HCT116 (cell line): ENCODE measurements at regions not wholly inside any gene's neighbourhood (a gene's known extent, or its start where the extent isn't known, plus 50 kb on each side); places are given as distances from the start of the nearest gene placed in this dataset.

Source experiments
- ATAC-seq: fragments of 200-7000 bp; cut with Tn5 transposase; 2 replicates; pipeline ENCODE4 v1.9.1; 2020; ENCODE audit warnings: mild to moderate bottlenecking, moderate library complexity
- BruUV-seq: library from RNA; stranded (reverse); fragments of 400-500 nt; replicated peaks from 2 replicates; lab custom pipeline; 2021; lab: Mats Ljungman, UMichigan
- CTCF ChIA-PET: fragments of 300-600 bp; sonication (Branson Sonifier 250); formaldehyde crosslinking; loops from one replicate; lab custom pipeline; 2021; ENCODE audit warnings: antibody characterized with exemption; lab: Charles Lee
- POLR2A ChIA-PET: fragments of 300-600, 350-600 bp; sonication (Branson Sonifier 250); formaldehyde crosslinking; loops from one replicate; lab custom pipeline; 2021; ENCODE audit warnings: antibody characterized with exemption; lab: Charles Lee
- RAD21 ChIA-PET, 2 experiments: fragments of 300-600 bp; sonication (Branson Sonifier 250); formaldehyde crosslinking; loops; one replicate each; lab custom pipeline; 2023; ENCODE audit warnings: low total read pairs in 2 of 2; ENCODE audit not compliant: uncharacterized antibody in 2 of 2, unreplicated experiment in 2 of 2, low non-redundant PET in 1 of 2; lab: Charles Lee
- DNase-seq: peaks from one replicate; pipeline ENCODE4 v3.0.0-alpha.2; 2010; ENCODE audit warnings: low read depth, low spot score
- H2AFZ ChIP-seq: fragments of 200-600 bp; shearing (Covaris generic), sonication (generic); 2 replicates; pipeline ENCODE4 v1.6.1; 2017; ENCODE audit warnings: low read depth, mixed run types, mixed read lengths, antibody characterized with exemption, low read length; ENCODE audit not compliant: poor library complexity, severe bottlenecking
- H3K27ac ChIP-seq: 2 replicates; pipeline ENCODE4 v1.5.1; 2012; ENCODE audit warnings: low read depth, low read length
- H3K27me3 ChIP-seq: fragments of 200-600 bp; sonication (generic); 2 replicates; pipeline ENCODE4 v1.6.1; 2016; ENCODE audit warnings: mixed run types, low read length, mixed read lengths; ENCODE audit not compliant: insufficient read depth
- H3K36me3 ChIP-seq, 2 experiments: fragments of 200-500 bp in 1 of 2; fragments of 200-600 bp in 1 of 2; sonication (Bioruptor generic) in 1 of 2; sonication (generic) in 1 of 2; 2 replicates each; pipeline versions ENCODE4 v1.5.1 to v1.6.1; 2014 to 2016; ENCODE audit warnings: low read length in 2 of 2, inconsistent platforms in 1 of 2, mixed read lengths in 1 of 2, mixed run types in 1 of 2; ENCODE audit not compliant: insufficient read depth in 2 of 2, control insufficient read depth in 1 of 2
- H3K4me1 ChIP-seq, 2 experiments: fragments of 200-600 bp in 1 of 2; sonication (generic) in 1 of 2; 2 replicates each; pipeline versions ENCODE4 v1.5.1 to v1.6.1; 2012 to 2017; ENCODE audit warnings: low read length in 2 of 2, inconsistent platforms in 1 of 2, mild to moderate bottlenecking in 1 of 2, mixed read lengths in 1 of 2, mixed run types in 1 of 2, moderate library complexity in 1 of 2; ENCODE audit not compliant: insufficient read depth in 2 of 2, control insufficient read depth in 1 of 2
- H3K4me2 ChIP-seq: fragments of 200-600 bp; sonication (generic); 2 replicates; pipeline ENCODE4 v1.6.1; 2017; ENCODE audit warnings: mixed run types, low read length, mixed read lengths
- H3K4me3 ChIP-seq, 2 experiments: fragments of 200-600 bp in 1 of 2; sonication (generic) in 1 of 2; replicated peaks in 1 of 2; 2 replicates each; pipeline ENCODE4 v1.5.1; 2011 to 2016; ENCODE audit warnings: low read length in 2 of 2, control low read depth in 1 of 2, low read depth in 1 of 2, mild to moderate bottlenecking in 1 of 2, mixed read lengths in 1 of 2, mixed run types in 1 of 2
- H3K79me2 ChIP-seq: fragments of 200-600 bp; sonication (generic); 2 replicates; pipeline ENCODE4 v1.6.1; 2017; ENCODE audit warnings: mild to moderate bottlenecking, mixed run types, low read length, moderate library complexity, mixed read lengths; ENCODE audit not compliant: insufficient read depth
- H3K9ac ChIP-seq: fragments of 200-600 bp; sonication (generic); 2 replicates; pipeline ENCODE4 v1.6.1; 2016; ENCODE audit warnings: low read length, mixed read lengths
- H3K9me2 ChIP-seq: fragments of 200-600 bp; sonication (generic), shearing (Covaris generic); 2 replicates; pipeline ENCODE4 v1.6.1; 2017; ENCODE audit warnings: mixed run types, mild to moderate bottlenecking, moderate library complexity; ENCODE audit not compliant: insufficient read depth
- H3K9me3 ChIP-seq, 2 experiments: fragments of 200-500 bp in 1 of 2; fragments of 200-600 bp in 1 of 2; sonication (Bioruptor generic) in 1 of 2; sonication (generic) in 1 of 2; 2 replicates each; pipeline ENCODE4 v1.6.1; 2014 to 2017; ENCODE audit warnings: low read length in 2 of 2, mixed read lengths in 2 of 2, inconsistent platforms in 1 of 2, low read depth in 1 of 2, mild to moderate bottlenecking in 1 of 2, mixed run types in 1 of 2, moderate library complexity in 1 of 2; ENCODE audit not compliant: control insufficient read depth in 1 of 2, insufficient read depth in 1 of 2
- H4K20me1 ChIP-seq: fragments of 200-600 bp; sonication (generic), shearing (Covaris generic); 2 replicates; pipeline ENCODE4 v1.6.1; 2017; ENCODE audit warnings: mixed run types, mild to moderate bottlenecking, moderate library complexity; ENCODE audit not compliant: insufficient read depth
- ATF3 ChIP-seq: IDR thresholded peaks from 2 replicates; pipeline ENCODE4 v1.6.1; 2012
- CBX3 ChIP-seq: IDR thresholded peaks from 2 replicates; pipeline ENCODE4 v1.6.1; 2012; ENCODE audit warnings: low read depth
- CTCF ChIP-seq, 3 experiments: fragments of 200-600 bp in 1 of 3; sonication (generic) in 1 of 3; IDR thresholded peaks in 2 of 3; conservative IDR thresholded peaks in 1 of 3; 2 replicates each; pipeline ENCODE4 v1.5.1; 2012 to 2017; ENCODE audit warnings: low read depth in 2 of 3, low read length in 2 of 3, antibody characterized with exemption in 1 of 3, borderline replicate concordance in 1 of 3, control low read depth in 1 of 3, mild to moderate bottlenecking in 1 of 3, mixed read lengths in 1 of 3, mixed run types in 1 of 3, moderate library complexity in 1 of 3; ENCODE audit not compliant: insufficient read depth in 1 of 3
- EGR1 ChIP-seq: IDR thresholded peaks from 2 replicates; pipeline ENCODE4 v1.6.1; 2012; ENCODE audit warnings: low read depth
- ELF1 ChIP-seq: IDR thresholded peaks from 2 replicates; pipeline ENCODE4 v1.6.1; 2012; ENCODE audit warnings: low read depth, borderline replicate concordance
- EZH2 ChIP-seq: fragments of 200-600 bp; sonication (generic); IDR thresholded peaks from 2 replicates; pipeline ENCODE4 v1.6.1; 2017; ENCODE audit warnings: antibody characterized with exemption, mixed run types
- EZH2phosphoT487 ChIP-seq: fragments of 200-600 bp; IDR thresholded peaks from 2 replicates; pipeline ENCODE4 v1.6.1; 2018; ENCODE audit warnings: antibody characterized with exemption, borderline replicate concordance
- FOSL1 ChIP-seq: IDR thresholded peaks from 2 replicates; pipeline ENCODE4 v1.6.1; 2012; ENCODE audit warnings: low read depth
- JUND ChIP-seq: IDR thresholded peaks from 2 replicates; pipeline ENCODE4 v1.6.1; 2012
- POLR2A ChIP-seq: IDR thresholded peaks from 2 replicates; pipeline ENCODE4 v1.7.0; 2011; ENCODE audit warnings: borderline replicate concordance; ENCODE audit not compliant: insufficient read depth, insufficient read length; ENCODE audit errors: extremely low read depth
- POLR2AphosphoS5 ChIP-seq: IDR thresholded peaks from 2 replicates; pipeline ENCODE4 v1.6.1; 2011; ENCODE audit warnings: mild to moderate bottlenecking, low read depth, low read length, moderate library complexity
- RAD21 ChIP-seq: IDR thresholded peaks from 2 replicates; pipeline ENCODE4 v1.6.1; 2012; ENCODE audit warnings: low read depth, mild to moderate bottlenecking
- SIN3A ChIP-seq: IDR thresholded peaks from 2 replicates; pipeline ENCODE4 v1.6.1; 2012; ENCODE audit warnings: low read depth
- SP1 ChIP-seq: IDR thresholded peaks from 2 replicates; pipeline ENCODE4 v1.6.1; 2012; ENCODE audit warnings: low read depth
- SRF ChIP-seq: IDR thresholded peaks from 2 replicates; pipeline ENCODE4 v1.6.1; 2012; ENCODE audit warnings: low read depth
- TCF7L2 ChIP-seq: IDR thresholded peaks from 2 replicates; pipeline ENCODE4 v1.7.0; 2011; ENCODE audit warnings: borderline replicate concordance, inconsistent platforms; ENCODE audit not compliant: insufficient read depth, insufficient read length; ENCODE audit errors: extremely low read depth
- YY1 ChIP-seq: IDR thresholded peaks from 2 replicates; pipeline ENCODE4 v1.6.1; 2011; ENCODE audit warnings: low read length, low read depth, moderate library complexity, mild to moderate bottlenecking; ENCODE audit not compliant: insufficient replicate concordance; ENCODE audit errors: extremely low read depth
- ZFX ChIP-seq: fragments of 450-650 bp; IDR thresholded peaks from 2 replicates; pipeline ENCODE4 v1.6.1; 2017
- intact Hi-C: fragments of 100-400 bp; cut with micrococcal nuclease; formaldehyde crosslinking; loops from 2 replicates; pipeline ENCODE4 v1.10.0; 2022

- intact Hi-C loops: no loop called here
- TF ChIP-seq CBX3: no peak
- TF ChIP-seq EGR1: no peak
- no peak for TF ChIP-seq SP1
- no peak for TF ChIP-seq CTCF (IDR thresholded peaks at IDR 0.05 in 2 of 3, conservative IDR thresholded peaks at IDR 0.05 in 1 of 3; ENCODE audit: borderline replicate concordance in 1 of 3, insufficient read depth in 1 of 3, low read depth in 2 of 3, low read length in 2 of 3)
- no peak for TF ChIP-seq FOSL1
- TF ChIP-seq YY1: no peak
- TF ChIP-seq POLR2A: no peak
- TF ChIP-seq RAD21: no peak
- no peak for TF ChIP-seq TCF7L2
- TF ChIP-seq, all 23 proteins: peak for 0
Measured at GRCh38 chr11:90947930-90948329, 725.1 kb upstream of the CHORDC1 start.

GRCh38 chr11:90930252-90930651 lies 707.4 kb upstream of the CHORDC1 start:
- H3K4me2 ChIP-seq: no peak overlapping the region
- TF ChIP-seq SIN3A (no peak), JUND (no peak), EZH2 (no peak), ZFX (no peak), ATF3 (no peak), SRF (no peak), POLR2AphosphoS5 (no peak), FOSL1 (no peak), POLR2A (no peak), CTCF (IDR thresholded peaks at IDR 0.05 in 2 of 3, conservative IDR thresholded peaks at IDR 0.05 in 1 of 3; ENCODE audit: borderline replicate concordance in 1 of 3, insufficient read depth in 1 of 3, low read depth in 2 of 3, low read length in 2 of 3) (no peak), EZH2phosphoT487 (no peak), EGR1 (no peak), ELF1 (no peak), CBX3 (no peak)

More at GRCh38 chr11:90947930-90948329, 725.1 kb upstream of the CHORDC1 start:
- Histone ChIP-seq H3K9ac (no peak overlapping the region), H3K36me3 (no peaks in the 10 kb centered on the region), H2AFZ (no peak overlapping the region), H3K4me3 (no peak overlapping the region), H3K9me2 (no peaks in the 10 kb centered on the region), H3K27me3 (no peaks in the 10 kb centered on the region), H3K79me2 (no peaks in the 10 kb centered on the region), H4K20me1 (no peaks in the 10 kb centered on the region), H3K4me1 (no peaks in the 10 kb centered on the region), H3K9me3 (peaks cover 2 to 10% of the 10 kb centered on the region in 2 experiments; a peak in 1 of 4 replicates), H3K27ac (no peak overlapping the region), H3K4me2 (no peak overlapping the region)
- ATAC-seq: no peak
- ChIA-PET CTCF (no interaction called here), POLR2A (no interaction called here), RAD21 (no interaction called here)
- DNase-seq: no peak
- BruUV-seq: no TSS peak

More at GRCh38 chr11:90930252-90930651, 707.4 kb upstream of the CHORDC1 start:
- intact Hi-C loops: no loop called here
- no peaks in the 10 kb centered on the region for H4K20me1 ChIP-seq
- no peaks in the 10 kb centered on the region for H3K4me1 ChIP-seq
- no peak overlapping the region for H3K4me3 ChIP-seq
- POLR2A ChIA-PET: no interaction called here
- no peaks in the 10 kb centered on the region for H3K36me3 ChIP-seq
- CTCF ChIA-PET: no interaction called here
- no peak overlapping the region for H2AFZ ChIP-seq
- H3K9ac ChIP-seq: no peak overlapping the region
- RAD21 ChIA-PET: no interaction called here
- ATAC-seq: no peak
- no peaks in the 10 kb centered on the region for H3K9me2 ChIP-seq
- H3K79me2 ChIP-seq: no peaks in the 10 kb centered on the region
- no peaks in the 10 kb centered on the region; a peak in 2 of 4 replicates for H3K9me3 ChIP-seq
- no peak for DNase-seq
- no peaks in the 10 kb centered on the region for H3K27me3 ChIP-seq
- no TSS peak for BruUV-seq
- no peak overlapping the region for H3K27ac ChIP-seq
